SK-N-SH (cell line): ENCODE measurements at regions not wholly inside any gene's neighbourhood (a gene's known extent, or its start where the extent isn't known, plus 50 kb on each side); places are given as distances from the start of the nearest gene placed in this dataset.

Source experiments
- CTCF ChIA-PET: fragments of 300-600, 350-600 bp; formaldehyde crosslinking; extraction: SDS; loops from one replicate; lab custom pipeline; 2021; lab: Yijun Ruan, JAX
- POLR2A ChIA-PET: fragments of 350-600 bp; sonication (Branson Sonifier 250); formaldehyde crosslinking; extraction: SDS; loops from one replicate; lab custom pipeline; 2020; ENCODE audit warnings: antibody characterized with exemption, inconsistent platforms; lab: Yijun Ruan, JAX
- DNase-seq: peaks from one replicate; pipeline ENCODE4 v3.0.0; 2012
- H2AFZ ChIP-seq: fragments of 200-600 bp; sonication (generic); 2 replicates; pipeline ENCODE4 v1.8.1; 2016; ENCODE audit warnings: antibody characterized with exemption, mild to moderate bottlenecking, low read depth
- H3F3A ChIP-seq: fragments of 200-600 bp; sonication (generic); replicated peaks from 2 replicates; pipeline ENCODE3; 2016; ENCODE audit warnings: antibody characterized with exemption, mild to moderate bottlenecking; ENCODE audit not compliant: insufficient read depth
- H3K27ac ChIP-seq, 2 experiments: fragments of 200-500 bp in 1 of 2; fragments of 200-600 bp in 1 of 2; sonication (Bioruptor generic) in 1 of 2; sonication (generic), shearing (Covaris generic) in 1 of 2; 2 replicates each; pipeline versions ENCODE4 v1.5.1 to v1.6.1; 2014 to 2016; ENCODE audit warnings: low read depth in 2 of 2, inconsistent platforms in 1 of 2, low read length in 1 of 2, mild to moderate bottlenecking in 1 of 2, mixed read lengths in 1 of 2
- H3K27me3 ChIP-seq: fragments of 200-600 bp; sonication (generic), shearing (Covaris generic); 2 replicates; pipeline ENCODE4 v1.6.1; 2016; ENCODE audit warnings: mixed run types; ENCODE audit not compliant: insufficient read depth
- H3K36me3 ChIP-seq, 2 experiments: fragments of 200-500 bp in 1 of 2; fragments of 200-600 bp in 1 of 2; sonication (Bioruptor generic) in 1 of 2; sonication (generic) in 1 of 2; replicated peaks in 1 of 2; 2 replicates each; pipeline versions ENCODE3 to v1.5.1; 2014 to 2016; ENCODE audit warnings: low read length in 1 of 2, mild to moderate bottlenecking in 1 of 2; ENCODE audit not compliant: insufficient read depth in 2 of 2, control insufficient read depth in 1 of 2
- H3K4me1 ChIP-seq, 2 experiments: fragments of 200-500 bp in 1 of 2; fragments of 200-600 bp in 1 of 2; sonication (Bioruptor generic) in 1 of 2; sonication (generic), shearing (Covaris generic) in 1 of 2; 2 replicates each; pipeline versions ENCODE4 v1.5.1 to v1.6.1; 2014 to 2016; ENCODE audit warnings: low read depth in 1 of 2, low read length in 1 of 2, mixed run types in 1 of 2; ENCODE audit not compliant: insufficient read depth in 2 of 2, control insufficient read depth in 1 of 2
- H3K4me2 ChIP-seq: fragments of 200-600 bp; sonication (generic), shearing (Covaris generic); 2 replicates; pipeline ENCODE4 v1.6.1; 2017; ENCODE audit warnings: mixed run types
- H3K4me3 ChIP-seq, 2 experiments: fragments of 200-500 bp in 1 of 2; fragments of 200-600 bp in 1 of 2; sonication (Bioruptor generic) in 1 of 2; sonication (generic), shearing (Covaris generic) in 1 of 2; 2 replicates each; pipeline versions ENCODE4 v1.5.1 to v1.8.1; 2014 to 2016; ENCODE audit warnings: low read depth in 2 of 2, inconsistent platforms in 1 of 2, low read length in 1 of 2, mild to moderate bottlenecking in 1 of 2, mixed read lengths in 1 of 2, moderate library complexity in 1 of 2
- H3K79me2 ChIP-seq: fragments of 200-600 bp; sonication (generic); 2 replicates; pipeline ENCODE4 v1.8.1; 2017; ENCODE audit warnings: mild to moderate bottlenecking; ENCODE audit not compliant: insufficient read depth
- H3K9ac ChIP-seq: fragments of 200-600 bp; sonication (generic); 2 replicates; pipeline ENCODE4 v1.6.1; 2017; ENCODE audit warnings: mixed run types
- H3K9me2 ChIP-seq: fragments of 200-600 bp; sonication (generic); 2 replicates; pipeline ENCODE4 v1.6.1; 2017; ENCODE audit warnings: mixed run types
- H3K9me3 ChIP-seq: fragments of 200-600 bp; sonication (generic); 2 replicates; pipeline ENCODE4 v1.6.1; 2017; ENCODE audit warnings: mixed run types, mild to moderate bottlenecking, moderate library complexity
- H4K20me1 ChIP-seq: fragments of 200-600 bp; sonication (generic); 2 replicates; pipeline ENCODE4 v1.6.1; 2017; ENCODE audit warnings: mild to moderate bottlenecking, mixed run types; ENCODE audit not compliant: insufficient read depth
- CTCF ChIP-seq: fragments of 200-600 bp; sonication (generic); IDR thresholded peaks from 2 replicates; pipeline ENCODE4 v1.6.1; 2017; ENCODE audit warnings: antibody characterized with exemption, mild to moderate bottlenecking, moderate library complexity
- FOXJ3 ChIP-seq: sonication (generic); formaldehyde crosslinking; IDR thresholded peaks from 2 replicates; pipeline ENCODE4 v1.5.1; 2020; ENCODE audit warnings: mild to moderate bottlenecking, missing genetic modification reagents
- FOXM1 ChIP-seq: IDR thresholded peaks from 2 replicates; pipeline ENCODE4 v1.4.0; 2012; ENCODE audit warnings: low read depth, mild to moderate bottlenecking
- NFIC ChIP-seq: IDR thresholded peaks from 2 replicates; pipeline ENCODE4 v1.4.0; 2012; ENCODE audit warnings: borderline replicate concordance
- NRF1 ChIP-seq: IDR thresholded peaks from 2 replicates; pipeline ENCODE4 v1.6.1; 2012; ENCODE audit warnings: low read depth, mild to moderate bottlenecking, low read length
- RFX5 ChIP-seq: IDR thresholded peaks from 2 replicates; pipeline ENCODE4 v1.6.1; 2012; ENCODE audit warnings: mild to moderate bottlenecking, improper control_type of control experiment, low read length
- RXRA ChIP-seq: IDR thresholded peaks from 2 replicates; pipeline ENCODE4 v1.4.0; 2012; ENCODE audit warnings: low read depth, mild to moderate bottlenecking, borderline replicate concordance
- TAF1 ChIP-seq: IDR thresholded peaks from 2 replicates; pipeline ENCODE4 v1.6.1; 2012; ENCODE audit warnings: low read depth, mild to moderate bottlenecking, low read length, moderate library complexity, borderline replicate concordance
- USF2 ChIP-seq: fragments of 150-350 bp; IDR thresholded peaks from 2 replicates; pipeline ENCODE4 v1.6.1; 2017; ENCODE audit warnings: antibody characterized with exemption, low read length, low read depth, borderline replicate concordance
- WGBS: methylation state at CpG from one replicate; pipeline ENCODE4 v1.1.6; 2017; ENCODE audit warnings: low lambda C conversion rate; 5-methylcytosine and 5-hydroxymethylcytosine counted together
- TF ChIP-seq, protein P1 (sequence below): IDR thresholded peaks from 2 replicates; pipeline ENCODE4 v1.4.0; 2012; ENCODE audit warnings: low read depth, borderline replicate concordance

GRCh38 chr13:81888855-81889254 lies 1547.9 kb upstream of the SPRY2 start:
- no peak overlapping the region for H3K9ac ChIP-seq
- CTCF ChIA-PET, result interaction anchor here (1.3 kb wide), 1 partner anchor 12 kb away, joined by 3 read pairs; no protein-coding TSS in a partner anchor

More at GRCh38 chr13:81888855-81889254, 1547.9 kb upstream of the SPRY2 start:
- Histone ChIP-seq H3K27ac (no peak overlapping the region), H3K4me1 (no peaks in the 10 kb centered on the region), H3K27me3 (no peaks in the 10 kb centered on the region), H2AFZ (no peak overlapping the region), H3K9me3 (peaks cover 4% of the 10 kb centered on the region), H3F3A (no peaks in the 10 kb centered on the region), H3K79me2 (no peaks in the 10 kb centered on the region), H3K4me2 (no peak overlapping the region), H4K20me1 (no peaks in the 10 kb centered on the region), H3K4me3 (no peak overlapping the region), H3K9me2 (no peaks in the 10 kb centered on the region; the same call in 1 of the 2 replicates), H3K36me3 (no peaks in the 10 kb centered on the region)
- no peak for DNase-seq
- TF ChIP-seq RFX5 (no peak), NRF1 (no peak), NFIC (no peak), FOXJ3 (CRISPR knock-in tag) (no peak), TAF1 (no peak), USF2 (no peak), CTCF (no peak), FOXM1 (no peak), RXRA (no peak)
- TF ChIP-seq, protein P1, sequence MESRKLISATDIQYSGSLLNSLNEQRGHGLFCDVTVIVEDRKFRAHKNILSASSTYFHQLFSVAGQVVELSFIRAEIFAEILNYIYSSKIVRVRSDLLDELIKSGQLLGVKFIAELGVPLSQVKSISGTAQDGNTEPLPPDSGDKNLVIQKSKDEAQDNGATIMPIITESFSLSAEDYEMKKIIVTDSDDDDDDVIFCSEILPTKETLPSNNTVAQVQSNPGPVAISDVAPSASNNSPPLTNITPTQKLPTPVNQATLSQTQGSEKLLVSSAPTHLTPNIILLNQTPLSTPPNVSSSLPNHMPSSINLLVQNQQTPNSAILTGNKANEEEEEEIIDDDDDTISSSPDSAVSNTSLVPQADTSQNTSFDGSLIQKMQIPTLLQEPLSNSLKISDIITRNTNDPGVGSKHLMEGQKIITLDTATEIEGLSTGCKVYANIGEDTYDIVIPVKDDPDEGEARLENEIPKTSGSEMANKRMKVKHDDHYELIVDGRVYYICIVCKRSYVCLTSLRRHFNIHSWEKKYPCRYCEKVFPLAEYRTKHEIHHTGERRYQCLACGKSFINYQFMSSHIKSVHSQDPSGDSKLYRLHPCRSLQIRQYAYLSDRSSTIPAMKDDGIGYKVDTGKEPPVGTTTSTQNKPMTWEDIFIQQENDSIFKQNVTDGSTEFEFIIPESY, result no peak
- POLR2A ChIA-PET, result no interaction called here
- 0% methylated on average over 1 of the region's 2 CpGs for WGBS
